ENCODE measurements at regions not wholly inside any gene's neighbourhood (a gene's known extent, or its start where the extent isn't known, plus 50 kb on each side); places are given as distances from the start of the nearest gene placed in this dataset.

GRCh38 chr12:39064708-39065107 is 159.3 kb upstream of the CPNE8 start:
- Histone ChIP-seq H3K9me3 (ENCODE audit: low read depth, low read length, poor library complexity, severe bottlenecking) (no peaks in the 10 kb centered on the region), H3K27me3 (replicated peaks; ENCODE audit: insufficient read depth, low read depth, low read length, poor library complexity) (no peaks in the 10 kb centered on the region), H3K36me3 (ENCODE audit: insufficient read depth, low read length, poor library complexity, severe bottlenecking) (no peaks in the 10 kb centered on the region), H3K27ac (ENCODE audit: low read depth, low read length, poor library complexity, severe bottlenecking) (no peak overlapping the region), H3K4me3 (ENCODE audit: low read depth, low read length, poor library complexity, severe bottlenecking) (no peak overlapping the region), H3K4me1 (ENCODE audit: insufficient read depth, low read length, poor library complexity, severe bottlenecking) (peaks cover 4% of the 10 kb centered on the region)
- intact Hi-C loops (cut with micrococcal nuclease; ENCODE audit: unreplicated experiment) = loop anchor here (10.0 kb wide), 1 partner anchor 220 kb away; no protein-coding TSS in a partner anchor
- no peak for TF ChIP-seq EZH2 (IDR thresholded peaks at IDR 0.05; ENCODE audit: borderline replicate concordance, low read depth, low read length, poor library complexity, severe bottlenecking)
- no peak for TF ChIP-seq CTCF (conservative IDR thresholded peaks at IDR 0.05; ENCODE audit: low read depth, low read length)
- ChIA-PET CTCF (no interaction called here), POLR2A (ENCODE audit: low non-redundant PET) (no interaction called here)
- BruUV-seq (replicated peaks) = no TSS peak
- DNase-seq (ENCODE audit: low spot score) = no peak

GRCh38 chr12:39062266-39062996 is 157.0 kb upstream of the CPNE8 start:
- no peaks in the 10 kb centered on the region for H3K9me3 ChIP-seq (ENCODE audit: low read depth, low read length, poor library complexity, severe bottlenecking)
- peaks cover 4% of the 10 kb centered on the region for H3K4me1 ChIP-seq (ENCODE audit: insufficient read depth, low read length, poor library complexity, severe bottlenecking)
- intact Hi-C loops (cut with micrococcal nuclease; ENCODE audit: unreplicated experiment) = loop anchor here (10.0 kb wide), 1 partner anchor 222 kb away; no protein-coding TSS in a partner anchor
- no peak for DNase-seq (ENCODE audit: low spot score)
- CTCF ChIA-PET = no interaction called here
- BruUV-seq (replicated peaks) = no TSS peak
- H3K27me3 ChIP-seq (replicated peaks; ENCODE audit: insufficient read depth, low read depth, low read length, poor library complexity) = no peaks in the 10 kb centered on the region
- TF ChIP-seq EZH2 (IDR thresholded peaks at IDR 0.05; ENCODE audit: borderline replicate concordance, low read depth, low read length, poor library complexity, severe bottlenecking) = no peak
- no peak for TF ChIP-seq CTCF (conservative IDR thresholded peaks at IDR 0.05; ENCODE audit: low read depth, low read length)
- no peaks in the 10 kb centered on the region for H3K36me3 ChIP-seq (ENCODE audit: insufficient read depth, low read length, poor library complexity, severe bottlenecking)
- POLR2A ChIA-PET (ENCODE audit: low non-redundant PET) = no interaction called here
- H3K27ac ChIP-seq (ENCODE audit: low read depth, low read length, poor library complexity, severe bottlenecking) = no peak overlapping the region
- no peak overlapping the region for H3K4me3 ChIP-seq (ENCODE audit: low read depth, low read length, poor library complexity, severe bottlenecking)

- no peak for DNase-seq (ENCODE audit: low spot score)
- intact Hi-C loops (cut with micrococcal nuclease; ENCODE audit: unreplicated experiment) = loop anchor here (10.0 kb wide), 1 partner anchor 223 kb away; no protein-coding TSS in a partner anchor
- peaks cover 4% of the 10 kb centered on the region for H3K4me1 ChIP-seq (ENCODE audit: insufficient read depth, low read length, poor library complexity, severe bottlenecking)
- no peak overlapping the region for H3K27ac ChIP-seq (ENCODE audit: low read depth, low read length, poor library complexity, severe bottlenecking)
- no peaks in the 10 kb centered on the region for H3K36me3 ChIP-seq (ENCODE audit: insufficient read depth, low read length, poor library complexity, severe bottlenecking)
- POLR2A ChIA-PET (ENCODE audit: low non-redundant PET) = no interaction called here
- CTCF ChIA-PET = no interaction called here
- no peaks in the 10 kb centered on the region for H3K27me3 ChIP-seq (replicated peaks; ENCODE audit: insufficient read depth, low read depth, low read length, poor library complexity)
- BruUV-seq (replicated peaks) = no TSS peak
- H3K4me3 ChIP-seq (ENCODE audit: low read depth, low read length, poor library complexity, severe bottlenecking) = no peak overlapping the region
- H3K9me3 ChIP-seq (ENCODE audit: low read depth, low read length, poor library complexity, severe bottlenecking) = no peaks in the 10 kb centered on the region
- no peak for TF ChIP-seq CTCF (conservative IDR thresholded peaks at IDR 0.05; ENCODE audit: low read depth, low read length)
- no peak for TF ChIP-seq EZH2 (IDR thresholded peaks at IDR 0.05; ENCODE audit: borderline replicate concordance, low read depth, low read length, poor library complexity, severe bottlenecking)
Observed at GRCh38 chr12:39061576-39061975, 156.2 kb upstream of the CPNE8 start.
